HFFc6 (cell line): ENCODE measurements at regions not wholly inside any gene's neighbourhood (a gene's known extent, or its start where the extent isn't known, plus 50 kb on each side); places are given as distances from the start of the nearest gene placed in this dataset.
A peak's percentile ranks its signal among the peaks of the same experiment; 100 is the strongest.

ENCODE experiments used
- DNase-seq: peaks from one replicate; pipeline ENCODE4 v3.0.0-alpha.2; 2018
- H3K27ac Mint-ChIP-seq: 2 replicates; pipeline ENCODE4 v1.8.0; 2020; ENCODE audit warnings: mild to moderate bottlenecking, mixed read lengths
- H3K27me3 Mint-ChIP-seq: 2 replicates; pipeline ENCODE4 v1.8.0; 2021; ENCODE audit warnings: mild to moderate bottlenecking, moderate library complexity, mixed read lengths; ENCODE audit not compliant: insufficient read depth
- H3K36me3 Mint-ChIP-seq: 2 replicates; pipeline ENCODE4 v1.8.0; 2021; ENCODE audit warnings: low read depth, mixed read lengths
- H3K4me1 Mint-ChIP-seq: 2 replicates; pipeline ENCODE4 v1.8.0; 2020; ENCODE audit warnings: low read depth, mixed read lengths
- H3K4me3 Mint-ChIP-seq: 2 replicates; pipeline ENCODE4 v1.8.0; 2020; ENCODE audit warnings: mild to moderate bottlenecking, moderate library complexity, mixed read lengths
- H3K9me3 Mint-ChIP-seq: 2 replicates; pipeline ENCODE4 v1.8.0; 2020; ENCODE audit warnings: mild to moderate bottlenecking, mixed read lengths
- CTCF ChIP-seq: fragments of 200-600 bp; sonication (generic); IDR thresholded peaks from 2 replicates; pipeline ENCODE4 v1.5.0; 2021; ENCODE audit warnings: antibody characterized with exemption, mild to moderate bottlenecking

GRCh38 chr5:163877865-163878264 lies 372.4 kb downstream of the MAT2B start:
- H3K4me3 Mint-ChIP-seq: no peak overlapping the region
- H3K27me3 Mint-ChIP-seq: no peaks in the 10 kb centered on the region
- H3K4me1 Mint-ChIP-seq: peaks cover 24% of the 10 kb centered on the region
- H3K27ac Mint-ChIP-seq: no peak overlapping the region
- DNase-seq: no peak
- H3K36me3 Mint-ChIP-seq: no peaks in the 10 kb centered on the region
- TF ChIP-seq CTCF: no peak
- no peaks in the 10 kb centered on the region for H3K9me3 Mint-ChIP-seq

- TF ChIP-seq CTCF: no peak
- H3K4me3 Mint-ChIP-seq: no peak overlapping the region
- DNase-seq: no peak
- H3K27ac Mint-ChIP-seq: no peak overlapping the region
- no peaks in the 10 kb centered on the region for H3K9me3 Mint-ChIP-seq
- peaks cover 24% of the 10 kb centered on the region for H3K4me1 Mint-ChIP-seq
- no peaks in the 10 kb centered on the region for H3K36me3 Mint-ChIP-seq
- H3K27me3 Mint-ChIP-seq: no peaks in the 10 kb centered on the region
Observed at GRCh38 chr5:163878490-163878889, 373.1 kb downstream of the MAT2B start.

GRCh38 chr5:163880302-163880701 lies 374.9 kb downstream of the MAT2B start:
- Mint-ChIP-seq H3K4me1 (peaks cover 17% of the 10 kb centered on the region), H3K27ac (no peak overlapping the region), H3K9me3 (no peaks in the 10 kb centered on the region), H3K36me3 (no peaks in the 10 kb centered on the region), H3K4me3 (peak overlapping the region; percentile 16; the same call in 1 of the 2 replicates), H3K27me3 (no peaks in the 10 kb centered on the region)
- peak; percentile 21 for DNase-seq
- no peak for TF ChIP-seq CTCF

- Mint-ChIP-seq H3K27ac (no peak overlapping the region), H3K9me3 (no peaks in the 10 kb centered on the region; the same call in 1 of the 2 replicates), H3K36me3 (peaks cover 5% of the 10 kb centered on the region; the same call in 1 of the 2 replicates), H3K4me3 (no peak overlapping the region), H3K4me1 (peaks cover 39% of the 10 kb centered on the region), H3K27me3 (no peaks in the 10 kb centered on the region; the same call in 1 of the 2 replicates)
- no peak for DNase-seq
- TF ChIP-seq CTCF: no peak
Observed at GRCh38 chr5:163885117-163885516, 379.7 kb downstream of the MAT2B start.

GRCh38 chr5:163887854-163888253 lies 382.4 kb downstream of the MAT2B start:
- TF ChIP-seq CTCF: no peak
- Mint-ChIP-seq H3K4me3 (no peak overlapping the region), H3K27ac (no peak overlapping the region), H3K4me1 (peaks cover 31% of the 10 kb centered on the region), H3K27me3 (no peaks in the 10 kb centered on the region; the same call in 1 of the 2 replicates), H3K9me3 (no peaks in the 10 kb centered on the region; the same call in 1 of the 2 replicates), H3K36me3 (peaks cover 5% of the 10 kb centered on the region; the same call in 1 of the 2 replicates)
- no peak for DNase-seq

- no peaks in the 10 kb centered on the region; the same call in 1 of the 2 replicates for H3K27me3 Mint-ChIP-seq
- DNase-seq: no peak
- H3K36me3 Mint-ChIP-seq: peaks cover 5% of the 10 kb centered on the region; the same call in 1 of the 2 replicates
Observed at GRCh38 chr5:163888366-163888765, 382.9 kb downstream of the MAT2B start.

More at GRCh38 chr5:163888366-163888765, 382.9 kb downstream of the MAT2B start:
- H3K4me1 Mint-ChIP-seq: peaks cover 36% of the 10 kb centered on the region
- no peak for TF ChIP-seq CTCF
- no peaks in the 10 kb centered on the region; the same call in 1 of the 2 replicates for H3K9me3 Mint-ChIP-seq
- H3K4me3 Mint-ChIP-seq: peak overlapping the region; percentile 16; the same call in 1 of the 2 replicates
- H3K27ac Mint-ChIP-seq: peak overlapping the region; percentile 47
